HUDEP-2 (cell line): ENCODE measurements at regions not wholly inside any gene's neighbourhood (a gene's known extent, or its start where the extent isn't known, plus 50 kb on each side); places are given as distances from the start of the nearest gene placed in this dataset.

Experiments
- DNase-seq, 76 experiments: peaks; one replicate each; lab custom pipeline; 2025; ENCODE audit not compliant: unreplicated experiment in 76 of 76; lab: John Stamatoyannopoulos, UW

DNA sequence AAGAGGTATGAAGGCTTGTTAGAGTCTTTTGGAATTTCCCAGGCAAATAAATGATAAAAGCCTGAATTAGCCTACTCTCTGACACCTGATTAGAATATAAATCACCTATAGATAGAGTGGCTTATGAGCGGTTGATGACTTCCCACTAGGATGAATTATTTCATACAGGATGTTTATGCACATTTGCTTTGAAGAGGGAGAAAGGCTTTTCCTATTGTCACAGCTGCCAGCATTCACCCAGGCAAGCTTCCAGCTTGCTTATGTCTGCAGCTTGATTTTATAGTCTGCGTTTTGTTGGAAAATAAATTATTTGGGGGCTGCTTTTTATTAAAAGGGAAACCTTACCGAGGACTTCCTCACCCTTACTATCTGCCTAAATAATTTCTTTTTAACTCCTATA is 51.3 kb upstream of the EIF2S2 start:
- no peak for DNase-seq

DNA sequence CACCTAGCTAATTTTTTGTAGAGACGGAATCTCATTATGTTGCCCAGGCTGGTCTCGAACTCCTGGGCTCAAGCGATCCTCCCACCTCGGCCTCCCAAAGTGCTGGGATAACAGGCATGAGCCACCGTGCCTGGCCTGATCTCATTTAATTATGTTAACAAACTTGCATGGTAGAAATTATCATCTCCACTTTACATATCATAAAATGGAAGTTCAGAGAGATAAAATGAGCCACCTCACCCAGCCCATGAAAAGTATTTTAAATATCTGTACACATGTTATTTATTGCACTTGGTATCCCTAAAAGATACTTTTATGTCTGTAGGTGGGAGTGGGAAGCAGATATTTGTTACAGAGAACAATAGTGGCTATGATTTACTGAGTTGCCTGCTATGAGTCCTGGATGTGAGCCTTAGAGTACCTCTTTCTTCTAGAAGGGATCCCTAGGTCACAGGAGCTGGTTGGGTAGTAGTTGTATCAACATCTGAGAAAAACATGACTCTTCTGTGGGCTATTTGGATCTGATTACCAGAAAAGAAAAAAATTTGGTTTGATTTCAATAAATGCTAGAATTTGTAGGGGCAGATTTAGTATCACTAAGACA is 52.4 kb upstream of the EIF2S2 start:
- no peak for DNase-seq

DNA sequence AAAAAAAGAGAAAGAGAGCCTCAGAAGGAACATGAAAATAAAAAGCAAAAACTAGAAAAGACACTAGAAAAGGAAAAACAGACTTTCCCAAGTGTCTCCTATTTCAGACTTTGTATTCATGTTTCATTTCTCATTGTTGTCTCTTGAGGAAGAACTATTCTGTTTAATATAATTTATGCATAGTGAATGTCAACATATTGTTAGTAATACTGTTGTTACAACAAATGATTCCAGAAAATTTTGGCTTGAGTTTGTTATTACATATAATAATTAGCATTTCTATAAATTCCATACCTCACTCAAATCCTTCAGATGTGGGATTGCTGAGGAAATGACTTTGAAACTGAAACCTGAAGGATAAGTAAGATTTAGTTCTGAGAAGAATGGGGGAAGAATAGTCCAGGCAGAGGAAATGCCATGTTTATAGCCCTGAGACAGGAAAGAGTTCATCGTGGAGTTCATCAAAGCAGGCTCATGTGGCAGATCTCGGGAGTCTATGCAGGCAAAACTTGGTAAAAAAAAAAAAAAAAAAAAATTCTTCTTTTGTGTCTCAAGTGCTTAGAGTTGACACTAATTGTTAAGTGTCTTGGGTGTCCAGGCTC is 53.1 kb upstream of the EIF2S2 start:
- no peak for DNase-seq

DNA sequence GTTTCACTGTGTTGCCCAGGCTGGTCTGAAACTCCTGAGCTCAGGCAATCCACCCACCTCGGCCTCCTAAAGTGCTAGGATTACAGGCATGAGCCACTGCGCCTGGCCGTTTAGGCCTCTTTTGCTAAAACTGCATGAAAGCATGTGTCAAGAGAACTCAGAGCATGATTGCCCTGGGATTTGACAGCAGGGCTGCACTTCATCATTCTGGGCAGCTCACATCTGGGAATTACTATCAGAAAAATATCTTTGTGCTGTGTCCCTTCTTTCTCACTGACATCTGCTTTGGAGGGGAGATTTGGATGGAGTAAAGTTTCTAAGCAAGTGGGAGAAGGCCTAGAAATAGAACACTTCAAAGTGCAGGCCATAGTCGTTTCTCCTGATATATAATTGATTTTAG is 59.6 kb upstream of the EIF2S2 start:
- DNase-seq, result no peak

DNA sequence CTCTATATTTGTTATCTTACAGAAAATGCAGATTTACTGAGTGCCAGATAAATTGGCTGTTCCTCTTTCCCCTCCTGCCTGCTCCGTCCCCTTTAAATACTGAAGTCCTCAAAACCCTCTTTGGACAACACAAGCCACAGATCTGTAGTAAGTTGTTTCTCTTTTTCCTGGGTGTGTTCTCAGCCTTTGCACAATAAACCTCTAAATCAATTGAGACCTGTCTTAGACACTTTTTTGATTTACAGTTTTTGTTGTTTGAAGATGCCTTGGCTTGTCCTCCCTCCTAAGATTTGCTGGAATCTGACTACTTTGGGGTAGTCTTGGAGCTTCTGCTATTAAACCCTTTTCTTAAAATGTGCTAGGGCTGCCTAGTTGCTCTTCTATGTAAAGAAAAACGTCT is 60.9 kb upstream of the EIF2S2 start:
- no peak for DNase-seq

DNA sequence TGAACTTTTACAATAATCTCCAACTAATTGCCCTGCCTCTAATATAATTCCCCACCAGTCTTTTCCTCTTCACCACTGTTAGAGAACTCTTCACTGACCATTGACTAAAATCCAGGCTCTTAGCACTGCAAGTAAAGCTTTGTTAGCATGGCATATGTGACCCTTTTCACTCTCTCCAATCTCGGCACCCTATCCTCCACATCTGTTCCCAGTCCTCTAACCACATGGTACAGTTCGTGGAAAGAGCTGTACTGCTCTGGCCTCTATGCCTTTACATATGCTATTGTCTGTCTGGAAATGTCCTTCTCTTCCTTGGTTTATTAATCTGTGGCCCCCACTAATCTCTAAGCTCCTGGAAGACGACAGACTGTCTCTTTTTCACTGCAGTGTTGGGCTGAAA is 63.0 kb upstream of the EIF2S2 start:
- no peak for DNase-seq

DNA sequence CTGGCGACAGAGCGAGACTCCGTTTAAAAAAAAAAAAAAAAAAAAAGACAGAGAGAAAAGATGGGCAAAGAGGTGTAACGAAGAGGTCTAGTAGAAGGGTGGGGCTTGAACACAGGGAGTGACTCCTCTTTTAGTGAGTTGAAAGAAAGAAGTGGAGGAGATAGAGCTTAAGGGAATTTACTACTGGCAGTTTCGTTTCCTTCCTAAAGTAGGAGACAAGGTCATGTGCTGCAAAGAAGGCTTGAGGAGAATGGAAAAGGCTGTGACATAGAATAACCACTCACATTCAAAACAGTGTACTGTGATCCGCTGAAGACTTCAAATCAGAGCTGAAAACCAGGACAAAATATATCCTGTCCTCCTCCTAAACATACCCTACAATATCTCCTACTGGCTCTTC is 63.8 kb upstream of the EIF2S2 start:
- DNase-seq, result no peak

DNA sequence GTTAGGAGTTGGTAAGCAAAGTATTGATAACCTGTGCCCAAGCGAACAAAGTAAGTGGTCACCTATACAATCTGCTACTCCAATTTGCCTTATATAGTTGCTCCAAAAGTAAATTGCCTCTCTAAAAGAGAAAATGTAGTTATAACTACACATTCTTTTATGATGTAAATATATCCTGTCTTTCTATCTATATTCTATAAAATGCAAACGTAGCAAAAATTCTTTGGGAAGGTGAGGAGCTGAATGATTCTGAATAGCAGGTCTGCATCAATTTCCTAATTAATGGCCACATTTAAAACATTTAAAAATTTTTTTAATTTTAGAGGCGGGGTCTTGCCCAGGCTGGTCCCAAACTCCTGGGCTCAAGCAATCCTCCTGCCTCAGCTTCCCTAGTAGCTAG is 64.2 kb upstream of the ASIP start:
- DNase-seq, result no peak

DNA sequence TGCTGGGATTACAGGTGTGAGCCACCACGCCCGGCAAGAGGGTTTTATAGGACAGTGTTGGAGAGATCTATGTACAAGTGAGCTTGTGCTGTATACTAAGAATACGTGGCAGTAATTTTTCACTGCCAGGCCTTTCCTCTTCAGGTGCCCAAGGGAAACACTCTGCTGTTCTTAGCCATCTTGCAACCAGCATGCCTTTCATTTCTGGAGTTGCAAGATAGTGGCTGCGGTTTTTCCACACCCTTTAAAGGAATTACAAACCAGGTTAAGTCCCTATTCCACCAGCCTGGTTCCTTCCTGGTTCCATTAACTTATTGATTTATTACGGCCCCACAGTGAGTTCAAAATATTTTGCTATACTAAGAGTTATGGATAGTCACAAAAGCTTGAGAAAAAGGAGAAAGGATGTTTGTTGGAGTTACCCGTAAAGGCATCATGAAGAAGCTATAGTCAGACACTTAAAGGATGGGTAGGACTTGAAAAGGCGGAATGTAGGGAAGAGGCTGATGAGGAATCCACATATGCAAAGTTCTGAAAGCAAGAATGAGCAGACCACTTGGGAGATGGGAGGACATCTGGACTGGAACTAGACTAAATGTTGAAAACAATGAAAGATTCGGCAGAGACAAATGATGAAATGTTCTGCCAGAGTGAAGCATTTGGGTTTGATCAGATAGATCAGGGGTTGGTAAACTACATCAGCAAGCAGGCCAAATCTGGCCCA is 61.4 kb upstream of the ASIP start:
- peak in 17 of 76 experiments; percentile 1 to 32 (median 7) for DNase-seq

DNA sequence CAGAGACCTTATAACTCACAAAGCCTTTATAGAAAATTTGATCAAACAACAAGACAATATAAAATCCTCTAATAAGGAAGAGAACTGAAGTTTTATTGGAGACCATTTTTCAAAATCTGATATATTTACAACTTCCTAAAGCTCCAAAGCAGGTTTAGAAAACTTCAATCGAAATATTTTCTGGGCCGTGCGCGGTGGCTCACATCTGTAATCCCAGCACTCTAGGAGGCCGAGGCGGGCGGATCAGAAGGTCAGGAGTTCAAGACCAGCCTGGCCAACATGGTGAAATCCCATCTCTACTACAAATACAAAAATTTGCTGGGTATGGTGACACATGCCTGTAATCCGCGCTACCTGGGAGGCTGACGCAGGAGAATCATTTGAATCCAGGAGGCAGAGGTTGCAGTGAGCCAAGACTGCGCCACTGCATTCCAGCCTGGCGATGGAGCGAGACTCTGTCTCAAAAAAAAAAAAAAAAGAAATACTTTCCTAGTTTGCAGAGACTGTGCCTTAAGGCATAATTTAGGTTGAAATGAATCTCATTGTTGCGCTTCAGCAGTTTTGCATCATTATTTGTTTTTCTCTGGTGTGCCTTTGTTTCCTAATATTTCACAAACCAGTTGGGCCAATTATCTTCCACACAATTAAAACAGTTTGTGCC is 60.6 kb upstream of the ASIP start:
- DNase-seq, result no peak

DNA sequence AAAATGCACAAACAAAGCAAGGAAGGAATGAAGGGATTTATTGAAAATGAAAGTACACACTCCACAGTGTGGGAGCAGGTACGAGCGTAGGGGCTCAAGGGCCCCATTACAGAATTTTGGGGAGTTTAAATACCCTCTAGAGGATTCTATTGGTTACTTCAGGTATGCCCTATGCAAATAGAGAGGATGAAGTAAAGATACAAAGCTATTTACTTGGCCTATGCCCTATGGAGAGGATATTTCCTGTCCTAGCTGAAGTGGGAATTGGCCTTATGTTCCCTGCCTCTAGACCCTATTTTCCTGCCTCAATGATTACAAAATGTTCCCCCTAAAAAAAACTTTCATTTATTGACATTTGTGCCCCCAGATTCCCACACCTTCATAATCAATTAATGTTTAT is 59.7 kb upstream of the ASIP start:
- no peak for DNase-seq

DNA sequence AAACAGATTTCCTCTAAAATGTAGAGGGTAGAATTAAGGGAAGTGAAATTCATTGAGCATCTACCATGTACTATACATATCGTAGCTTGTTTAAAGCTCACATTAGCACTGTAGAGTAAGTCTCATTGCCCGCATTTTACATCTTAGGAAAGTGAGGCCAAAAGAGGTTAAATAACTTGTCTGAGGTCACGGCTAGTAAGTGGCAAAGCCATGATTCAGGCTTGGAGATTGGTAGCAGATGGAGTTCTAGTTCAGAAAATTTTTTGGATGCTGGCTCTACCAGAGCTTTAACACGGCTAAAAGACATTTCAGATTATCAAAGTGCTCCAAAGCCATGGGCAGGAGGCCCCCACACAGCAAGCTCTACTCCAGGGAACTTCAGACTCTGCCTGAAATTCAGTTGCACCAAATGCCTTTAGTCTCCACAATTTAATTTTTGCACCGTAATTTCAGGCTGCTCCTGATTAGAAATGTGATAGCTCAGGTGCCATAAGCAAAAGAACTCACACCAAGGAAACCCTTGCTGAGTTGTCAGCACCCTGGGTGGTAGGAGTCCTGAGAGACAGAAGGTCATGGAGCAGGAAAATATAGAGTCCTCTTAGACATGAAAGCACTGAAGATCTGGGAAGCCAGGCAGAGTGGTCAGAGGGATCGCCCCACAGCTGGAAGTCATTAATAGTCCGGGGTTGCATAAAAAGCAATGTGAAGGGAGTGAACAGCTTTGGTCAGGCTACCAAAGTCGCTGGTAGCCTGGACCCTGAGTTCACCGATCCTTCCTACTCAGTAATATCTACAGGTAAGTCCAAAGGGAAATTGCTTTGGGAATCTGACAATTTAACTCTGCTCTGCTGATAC is 55.2 kb upstream of the ASIP start:
- no peak for DNase-seq

DNA sequence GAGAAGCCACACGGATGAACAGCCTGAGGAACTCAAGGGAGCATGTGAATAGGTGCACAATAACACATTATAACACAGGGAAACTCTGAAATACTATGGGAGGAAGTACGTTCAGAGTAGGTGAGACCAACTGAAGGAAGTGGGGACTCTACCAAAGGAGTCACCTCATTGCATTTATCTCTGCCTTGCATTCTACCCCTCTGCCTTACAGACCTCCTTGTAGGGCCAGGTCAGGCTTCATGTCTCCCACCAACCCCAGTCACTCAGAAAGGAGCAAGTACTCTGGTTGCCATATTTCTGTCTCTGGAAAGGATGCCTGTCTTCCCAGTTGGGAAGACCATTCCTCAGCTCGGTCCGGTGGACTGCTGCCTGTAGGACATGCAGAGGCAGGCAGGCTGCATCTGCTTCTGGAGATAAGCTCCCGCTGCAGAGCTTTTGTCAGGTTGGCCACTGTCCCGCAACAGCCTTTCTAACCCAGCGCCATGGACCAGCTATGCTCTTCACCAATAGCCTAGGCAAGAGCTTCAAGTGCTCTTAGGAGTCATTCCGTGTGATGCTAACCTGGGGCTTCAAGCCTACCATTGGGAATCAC is 51.6 kb upstream of the ASIP start:
- peak in 17 of 76 experiments; percentile 0 to 36 (median 12) for DNase-seq

DNA sequence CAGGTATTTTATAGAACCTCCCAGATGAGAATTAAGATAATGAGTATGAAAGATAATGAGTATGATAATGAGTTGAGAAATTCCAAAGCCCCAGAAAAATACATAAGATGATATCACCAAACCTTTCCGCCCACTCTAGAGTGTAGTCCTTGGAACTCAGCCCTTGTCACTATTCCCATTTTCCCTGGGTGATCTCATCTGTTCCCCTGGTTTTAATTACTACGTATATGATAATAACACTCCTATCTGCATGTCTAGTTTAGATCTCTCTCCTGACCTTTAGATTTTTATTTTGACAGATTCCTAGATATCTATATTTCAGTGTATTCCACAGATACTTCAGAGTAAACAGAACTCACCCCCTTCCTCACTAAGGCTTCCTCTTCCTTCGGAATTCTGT is 51.0 kb upstream of the ASIP start:
- DNase-seq, result no peak

DNA sequence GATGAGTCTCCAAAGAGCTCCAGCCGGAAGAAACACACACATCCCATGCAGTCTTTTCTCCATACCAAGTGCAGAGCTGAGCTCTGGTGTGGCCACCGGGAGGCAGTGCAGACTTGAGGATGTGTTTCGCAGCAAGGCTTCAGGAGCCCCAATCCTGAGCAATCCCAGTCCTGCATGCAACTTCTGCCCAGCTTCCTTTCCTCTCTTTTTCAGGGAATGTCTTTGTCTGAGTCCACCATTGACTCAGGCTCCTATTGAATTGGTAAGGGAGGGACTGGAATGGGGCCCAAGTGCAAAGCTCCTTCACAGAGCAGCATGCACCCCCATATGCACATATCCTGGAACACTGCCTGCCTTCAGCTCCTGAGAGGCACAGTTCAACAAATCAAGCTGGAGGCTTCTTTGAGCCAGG is 50.5 kb upstream of the ASIP start:
- DNase-seq, result peak in 48 of 76 experiments; percentile 2 to 60 (median 23)
